Osteocyte (in vitro differentiated cells): ENCODE measurements at regions not wholly inside any gene's neighbourhood (a gene's known extent, or its start where the extent isn't known, plus 50 kb on each side); places are given as distances from the start of the nearest gene placed in this dataset.
"Not testable (repeated sequence)": the region's sequence is repeated elsewhere in the genome, so short reads cannot be mapped to it uniquely, and the experiment has no call there.

Source experiments
- DNase-seq: peaks from one replicate; pipeline ENCODE4 v3.0.0; 2021; ENCODE audit warnings: mixed read lengths; ENCODE audit not compliant: unreplicated experiment; ENCODE audit errors: extremely low spot score
- H3K27ac Mint-ChIP-seq: one replicate; pipeline ENCODE4 v1.8.0; 2021; ENCODE audit warnings: mild to moderate bottlenecking, mixed read lengths; ENCODE audit not compliant: unreplicated experiment
- H3K27me3 Mint-ChIP-seq: one replicate; pipeline ENCODE4 v1.8.0; 2021; ENCODE audit warnings: mixed read lengths; ENCODE audit not compliant: unreplicated experiment
- H3K36me3 Mint-ChIP-seq: one replicate; pipeline ENCODE4 v1.8.0; 2021; ENCODE audit warnings: mixed read lengths; ENCODE audit not compliant: unreplicated experiment
- H3K4me1 Mint-ChIP-seq: one replicate; pipeline ENCODE4 v1.8.0; 2021; ENCODE audit warnings: mixed read lengths; ENCODE audit not compliant: unreplicated experiment
- H3K4me3 Mint-ChIP-seq: one replicate; pipeline ENCODE4 v1.8.0; 2021; ENCODE audit warnings: mild to moderate bottlenecking, moderate library complexity, mixed read lengths; ENCODE audit not compliant: unreplicated experiment
- H3K9me3 Mint-ChIP-seq: one replicate; pipeline ENCODE4 v1.8.0; 2021; ENCODE audit warnings: mixed read lengths; ENCODE audit not compliant: unreplicated experiment
- TF ChIP-seq, protein P1 (sequence below): fragments of 200-600 bp; sonication (generic); IDR thresholded peaks from 2 replicates; pipeline ENCODE4 v1.5.0; 2021; ENCODE audit warnings: antibody characterized with exemption, mild to moderate bottlenecking, moderate library complexity

DNA sequence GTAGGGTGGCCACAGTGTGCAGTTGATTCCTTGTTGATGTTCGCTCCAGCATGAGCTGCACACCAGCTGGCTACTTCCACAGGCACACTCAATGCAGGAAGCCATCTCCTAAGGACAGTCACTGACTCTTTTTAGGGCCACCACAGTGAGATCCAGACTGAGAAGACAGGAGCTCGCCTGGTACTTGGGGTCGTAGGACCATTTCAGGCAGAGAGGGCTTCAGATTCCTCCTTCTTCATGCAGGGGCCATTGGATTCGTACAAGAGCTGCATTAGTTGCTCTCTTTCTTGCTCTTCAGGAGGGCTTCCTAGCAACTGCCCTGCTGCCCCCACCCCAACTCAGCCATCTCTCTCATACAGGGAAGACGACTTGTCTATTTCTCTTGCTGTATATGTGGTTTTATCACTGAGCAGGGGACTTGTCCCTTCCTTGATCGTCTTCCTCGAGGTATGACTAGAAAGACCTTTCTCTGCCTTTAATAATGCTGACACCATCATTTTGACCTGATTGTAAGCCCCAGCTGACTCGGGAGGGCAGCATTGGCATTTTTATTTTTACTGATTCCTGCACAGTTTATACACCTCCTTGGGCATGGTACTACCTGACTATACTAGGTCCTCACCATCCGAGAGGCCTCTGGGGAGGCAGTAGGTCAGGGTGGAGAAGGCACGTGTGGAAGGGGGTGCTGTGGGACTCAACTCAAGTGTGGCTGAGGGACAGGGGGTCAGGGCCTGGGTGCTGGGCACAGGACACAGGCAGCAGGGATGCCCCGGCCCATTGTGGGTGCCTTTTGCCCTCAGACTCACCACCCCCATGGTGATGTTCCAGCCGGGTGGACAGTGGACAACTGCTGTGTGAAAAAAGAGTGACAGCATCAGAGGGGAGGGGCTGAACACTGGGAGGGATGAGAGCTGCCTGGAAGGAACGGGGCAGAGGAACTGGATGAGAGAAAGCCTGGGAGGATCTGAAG lies 136.7 kb upstream of the ZNF746 start:
- no peak overlapping the region for H3K4me3 Mint-ChIP-seq
- TF ChIP-seq, protein P1, sequence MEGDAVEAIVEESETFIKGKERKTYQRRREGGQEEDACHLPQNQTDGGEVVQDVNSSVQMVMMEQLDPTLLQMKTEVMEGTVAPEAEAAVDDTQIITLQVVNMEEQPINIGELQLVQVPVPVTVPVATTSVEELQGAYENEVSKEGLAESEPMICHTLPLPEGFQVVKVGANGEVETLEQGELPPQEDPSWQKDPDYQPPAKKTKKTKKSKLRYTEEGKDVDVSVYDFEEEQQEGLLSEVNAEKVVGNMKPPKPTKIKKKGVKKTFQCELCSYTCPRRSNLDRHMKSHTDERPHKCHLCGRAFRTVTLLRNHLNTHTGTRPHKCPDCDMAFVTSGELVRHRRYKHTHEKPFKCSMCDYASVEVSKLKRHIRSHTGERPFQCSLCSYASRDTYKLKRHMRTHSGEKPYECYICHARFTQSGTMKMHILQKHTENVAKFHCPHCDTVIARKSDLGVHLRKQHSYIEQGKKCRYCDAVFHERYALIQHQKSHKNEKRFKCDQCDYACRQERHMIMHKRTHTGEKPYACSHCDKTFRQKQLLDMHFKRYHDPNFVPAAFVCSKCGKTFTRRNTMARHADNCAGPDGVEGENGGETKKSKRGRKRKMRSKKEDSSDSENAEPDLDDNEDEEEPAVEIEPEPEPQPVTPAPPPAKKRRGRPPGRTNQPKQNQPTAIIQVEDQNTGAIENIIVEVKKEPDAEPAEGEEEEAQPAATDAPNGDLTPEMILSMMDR = no peak
- no peaks in the 10 kb centered on the region for H3K36me3 Mint-ChIP-seq
- DNase-seq = no peak
- no peaks in the 10 kb centered on the region for H3K9me3 Mint-ChIP-seq
- H3K27me3 Mint-ChIP-seq = peaks cover 11% of the 10 kb centered on the region
- H3K27ac Mint-ChIP-seq = no peak overlapping the region
- H3K4me1 Mint-ChIP-seq = no peaks in the 10 kb centered on the region

DNA sequence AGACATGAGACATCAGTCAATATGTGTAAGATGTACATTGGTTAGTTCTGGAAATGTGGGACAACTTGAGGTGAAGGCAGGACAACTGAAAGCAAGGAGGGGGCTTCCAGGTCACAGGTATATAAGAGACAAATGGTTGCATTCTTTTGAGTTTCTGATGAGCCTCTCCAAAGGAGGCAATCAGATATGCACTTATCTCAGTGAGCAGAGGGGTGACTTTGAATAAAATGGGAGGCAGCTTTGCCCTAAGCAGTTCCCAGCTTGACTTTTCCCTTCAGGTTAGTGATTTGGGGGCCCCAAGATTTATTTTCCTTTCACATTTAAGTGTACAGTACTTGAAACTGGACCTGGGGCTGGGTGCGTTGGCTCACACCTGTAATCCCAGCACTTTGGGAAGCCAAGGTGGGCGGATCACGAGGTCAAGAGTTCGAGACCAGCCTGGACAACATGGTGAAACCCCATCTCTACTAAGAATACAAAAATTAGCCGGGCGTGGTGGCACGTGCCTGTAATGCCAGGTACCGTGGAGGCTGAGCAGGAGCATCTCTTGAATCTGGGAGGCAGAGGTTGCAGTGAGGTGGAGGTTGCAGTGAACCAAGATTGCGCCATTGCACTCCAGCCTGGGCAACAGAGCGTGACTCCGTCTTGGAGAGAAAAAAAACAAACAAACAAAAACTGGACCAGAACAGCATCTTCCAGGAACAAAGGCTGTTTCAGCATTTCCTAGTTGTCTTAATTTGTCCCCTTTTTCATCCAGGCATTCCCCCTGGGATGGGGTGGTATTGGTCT lies 130.9 kb upstream of the ZNF746 start:
- DNase-seq, H3K27me3 Mint-ChIP-seq, H3K4me3 Mint-ChIP-seq, H3K9me3 Mint-ChIP-seq, H3K36me3 Mint-ChIP-seq, H3K27ac Mint-ChIP-seq, H3K4me1 Mint-ChIP-seq: not testable (repeated sequence)

DNA sequence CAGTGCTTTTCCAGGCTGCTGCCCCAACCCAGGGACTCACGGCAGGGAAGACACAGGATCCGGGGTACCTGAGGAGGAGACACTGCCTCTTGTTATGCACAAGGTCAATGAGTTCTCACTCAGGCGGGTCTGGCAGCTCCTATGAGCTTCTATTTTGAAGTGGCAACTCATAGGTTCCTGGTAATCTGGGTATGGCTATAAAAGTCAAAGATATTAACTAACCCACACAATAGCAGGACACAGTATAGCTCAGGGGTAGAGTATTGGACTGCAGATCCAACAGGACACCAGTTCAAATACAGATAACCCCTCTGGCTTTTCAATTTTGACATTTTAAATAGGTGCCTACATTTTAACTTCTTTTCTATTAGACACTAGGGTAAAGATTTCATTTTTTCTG lies 130.3 kb upstream of the ZNF746 start:
- H3K27me3 Mint-ChIP-seq = peaks cover 8% of the 10 kb centered on the region
- H3K9me3 Mint-ChIP-seq = no peaks in the 10 kb centered on the region
- H3K4me3 Mint-ChIP-seq = no peak overlapping the region
- no peak overlapping the region for H3K27ac Mint-ChIP-seq
- TF ChIP-seq, protein P1 = no peak
- H3K4me1 Mint-ChIP-seq = peaks cover 13% of the 10 kb centered on the region
- no peaks in the 10 kb centered on the region for H3K36me3 Mint-ChIP-seq
- no peak for DNase-seq

DNA sequence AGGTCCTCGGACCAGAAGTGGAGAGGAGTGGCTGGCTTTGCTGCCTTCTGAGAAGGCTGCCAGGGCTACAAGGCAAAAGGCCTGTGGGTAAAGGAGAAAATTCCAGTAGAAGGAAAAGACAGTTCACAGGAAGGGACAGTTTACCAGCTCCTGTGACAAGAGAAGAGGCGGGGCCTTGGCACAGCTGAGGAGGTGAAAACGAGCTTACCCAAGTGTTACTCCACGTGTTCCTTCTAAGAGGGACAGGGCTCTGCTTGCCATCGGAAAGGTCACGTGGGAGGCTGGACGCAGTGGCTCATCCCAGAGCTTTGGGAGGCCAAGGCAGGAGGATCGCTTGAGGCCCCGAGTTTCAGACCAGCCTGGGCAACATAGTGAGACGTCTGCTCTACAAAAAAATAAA lies 129.4 kb upstream of the ZNF746 start:
- H3K27ac Mint-ChIP-seq = no peak overlapping the region

DNA sequence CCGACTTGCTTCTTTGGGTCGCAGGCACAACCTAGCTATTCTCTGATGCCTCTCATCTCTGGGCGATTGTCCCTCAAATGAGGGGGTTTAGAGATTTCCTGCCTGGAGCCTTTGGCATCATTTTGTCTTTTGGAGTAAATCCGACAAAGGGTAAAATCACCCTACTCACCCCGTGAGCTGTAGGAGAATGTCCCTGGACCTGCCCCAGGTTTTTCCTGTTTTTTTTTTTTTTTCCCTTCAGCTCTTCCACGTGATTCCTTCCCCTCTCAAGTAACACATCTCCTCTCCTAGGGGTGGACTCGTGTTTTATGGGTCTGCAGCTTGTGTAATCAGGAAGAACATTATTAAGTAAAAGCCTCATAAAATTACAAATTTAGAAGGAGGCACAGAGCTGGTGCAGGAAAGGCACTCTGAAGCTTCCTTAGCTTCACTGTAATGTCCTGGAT lies 128.4 kb upstream of the ZNF746 start:
- Mint-ChIP-seq H3K4me3 (peak overlapping the region; percentile 81), H3K27me3 (peaks cover 8% of the 10 kb centered on the region), H3K36me3 (no peaks in the 10 kb centered on the region), H3K4me1 (peaks cover 24% of the 10 kb centered on the region), H3K9me3 (no peaks in the 10 kb centered on the region), H3K27ac (no peak overlapping the region)
- no peak for DNase-seq
- TF ChIP-seq, protein P1 = no peak

More for the DNA sequence above, 129.4 kb upstream of the ZNF746 start:
- peaks cover 8% of the 10 kb centered on the region for H3K27me3 Mint-ChIP-seq
- peaks cover 22% of the 10 kb centered on the region for H3K4me1 Mint-ChIP-seq
- H3K9me3 Mint-ChIP-seq = no peaks in the 10 kb centered on the region
- TF ChIP-seq, protein P1 = no peak
- H3K36me3 Mint-ChIP-seq = no peaks in the 10 kb centered on the region
- no peak overlapping the region for H3K4me3 Mint-ChIP-seq
- DNase-seq = no peak
